ENCODE measurements at regions not wholly inside any gene's neighbourhood (a gene's known extent, or its start where the extent isn't known, plus 50 kb on each side); places are given as distances from the start of the nearest gene placed in this dataset.

DNA sequence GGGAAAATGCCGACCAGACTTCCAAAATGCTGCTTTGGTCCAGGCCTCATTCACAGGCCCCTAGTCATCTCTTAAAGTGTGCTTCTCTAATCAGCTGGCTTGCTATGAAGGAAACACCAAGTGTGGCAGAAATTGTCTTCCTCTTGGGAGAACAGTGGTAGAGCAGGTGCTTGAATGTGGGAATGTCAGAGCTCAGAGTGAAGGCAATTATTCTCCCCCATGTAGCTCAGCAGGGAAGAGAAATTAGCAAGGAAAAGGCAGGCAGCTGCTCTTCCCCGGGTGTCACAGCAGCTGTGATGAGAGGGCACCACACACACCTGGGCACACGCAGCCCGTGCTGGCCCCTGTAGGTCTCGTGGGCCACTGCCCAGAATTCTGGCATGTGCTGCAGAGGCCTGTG is 358.5 kb downstream of the WDR72 start:
- no peaks in the 10 kb centered on the region for H3K9me3 Mint-ChIP-seq (ENCODE audit: low read depth)
- no peak for DNase-seq (ENCODE audit: low spot score)
- TF ChIP-seq, protein P1, sequence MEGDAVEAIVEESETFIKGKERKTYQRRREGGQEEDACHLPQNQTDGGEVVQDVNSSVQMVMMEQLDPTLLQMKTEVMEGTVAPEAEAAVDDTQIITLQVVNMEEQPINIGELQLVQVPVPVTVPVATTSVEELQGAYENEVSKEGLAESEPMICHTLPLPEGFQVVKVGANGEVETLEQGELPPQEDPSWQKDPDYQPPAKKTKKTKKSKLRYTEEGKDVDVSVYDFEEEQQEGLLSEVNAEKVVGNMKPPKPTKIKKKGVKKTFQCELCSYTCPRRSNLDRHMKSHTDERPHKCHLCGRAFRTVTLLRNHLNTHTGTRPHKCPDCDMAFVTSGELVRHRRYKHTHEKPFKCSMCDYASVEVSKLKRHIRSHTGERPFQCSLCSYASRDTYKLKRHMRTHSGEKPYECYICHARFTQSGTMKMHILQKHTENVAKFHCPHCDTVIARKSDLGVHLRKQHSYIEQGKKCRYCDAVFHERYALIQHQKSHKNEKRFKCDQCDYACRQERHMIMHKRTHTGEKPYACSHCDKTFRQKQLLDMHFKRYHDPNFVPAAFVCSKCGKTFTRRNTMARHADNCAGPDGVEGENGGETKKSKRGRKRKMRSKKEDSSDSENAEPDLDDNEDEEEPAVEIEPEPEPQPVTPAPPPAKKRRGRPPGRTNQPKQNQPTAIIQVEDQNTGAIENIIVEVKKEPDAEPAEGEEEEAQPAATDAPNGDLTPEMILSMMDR (IDR thresholded peaks at IDR 0.05), result no peak
- no peaks in the 10 kb centered on the region for H3K4me1 Mint-ChIP-seq (ENCODE audit: low read depth)
- H3K4me3 Mint-ChIP-seq (ENCODE audit: unreplicated experiment), result no peak overlapping the region
- H3K36me3 Mint-ChIP-seq (ENCODE audit: low read depth), result no peaks in the 10 kb centered on the region
- peaks cover 11% of the 10 kb centered on the region for H3K27me3 Mint-ChIP-seq (ENCODE audit: low read depth)
- H3K27ac Mint-ChIP-seq (ENCODE audit: unreplicated experiment), result no peak overlapping the region

DNA sequence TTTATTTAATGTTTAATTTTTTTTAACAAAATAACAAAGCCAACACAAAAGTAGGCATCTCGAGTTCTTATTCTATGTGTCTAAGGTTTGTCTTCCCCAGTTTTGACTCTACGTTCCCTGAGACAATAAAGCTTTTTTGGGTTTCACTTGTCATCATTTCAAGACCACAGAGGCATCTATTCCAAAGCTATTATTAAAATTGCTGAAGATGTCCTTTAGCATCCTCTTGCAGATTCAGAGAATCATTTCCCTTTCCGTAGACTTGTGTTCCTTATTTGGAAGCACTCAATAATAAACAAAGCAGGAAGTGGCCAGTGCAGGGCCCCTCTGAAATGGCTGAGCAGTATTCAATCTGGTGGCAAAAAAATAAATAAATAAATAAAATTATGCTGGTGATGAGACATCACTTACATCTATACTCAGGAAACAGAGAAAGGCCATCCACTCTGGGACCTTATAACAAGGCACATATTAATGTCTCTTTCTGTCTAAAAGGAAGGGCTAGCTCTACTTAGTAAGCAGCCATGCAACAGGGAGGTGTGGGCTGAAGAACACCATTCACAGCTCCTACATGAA is 362.3 kb downstream of the WDR72 start:
- no peak overlapping the region for H3K4me3 Mint-ChIP-seq (ENCODE audit: unreplicated experiment)
- TF ChIP-seq, protein P1 (IDR thresholded peaks at IDR 0.05), result no peak
- H3K27me3 Mint-ChIP-seq (ENCODE audit: low read depth), result no peaks in the 10 kb centered on the region
- H3K36me3 Mint-ChIP-seq (ENCODE audit: low read depth), result no peaks in the 10 kb centered on the region
- DNase-seq (ENCODE audit: low spot score), result no peak
- H3K9me3 Mint-ChIP-seq (ENCODE audit: low read depth), result no peaks in the 10 kb centered on the region
- no peak overlapping the region for H3K27ac Mint-ChIP-seq (ENCODE audit: unreplicated experiment)
- no peaks in the 10 kb centered on the region for H3K4me1 Mint-ChIP-seq (ENCODE audit: low read depth)

DNA sequence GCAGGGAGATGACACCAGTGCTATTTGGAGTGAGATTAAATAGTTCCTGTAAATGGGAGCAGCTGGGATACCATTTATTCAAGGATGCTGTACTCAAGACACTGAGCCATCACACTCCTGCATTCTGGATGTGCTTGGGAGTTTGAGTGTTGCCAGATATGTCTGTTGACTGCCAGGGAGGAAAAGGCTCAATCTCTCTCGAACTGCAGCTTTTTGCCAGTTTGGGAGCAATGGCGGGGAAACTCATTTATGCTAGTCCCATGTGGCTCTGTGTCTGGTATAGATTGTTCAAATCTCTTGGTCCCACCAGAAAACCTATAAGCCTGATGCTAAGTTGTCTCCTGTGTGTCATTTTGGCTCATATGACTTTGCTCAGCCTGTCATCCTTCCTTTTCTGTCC is 363.6 kb downstream of the WDR72 start:
- Mint-ChIP-seq H3K4me1 (ENCODE audit: low read depth) (no peaks in the 10 kb centered on the region), H3K27ac (ENCODE audit: unreplicated experiment) (no peak overlapping the region), H3K36me3 (ENCODE audit: low read depth) (no peaks in the 10 kb centered on the region), H3K9me3 (ENCODE audit: low read depth) (no peaks in the 10 kb centered on the region), H3K4me3 (ENCODE audit: unreplicated experiment) (no peak overlapping the region), H3K27me3 (ENCODE audit: low read depth) (peaks cover 3% of the 10 kb centered on the region)
- DNase-seq (ENCODE audit: low spot score), result no peak
- TF ChIP-seq, protein P1 (IDR thresholded peaks at IDR 0.05), result no peak

DNA sequence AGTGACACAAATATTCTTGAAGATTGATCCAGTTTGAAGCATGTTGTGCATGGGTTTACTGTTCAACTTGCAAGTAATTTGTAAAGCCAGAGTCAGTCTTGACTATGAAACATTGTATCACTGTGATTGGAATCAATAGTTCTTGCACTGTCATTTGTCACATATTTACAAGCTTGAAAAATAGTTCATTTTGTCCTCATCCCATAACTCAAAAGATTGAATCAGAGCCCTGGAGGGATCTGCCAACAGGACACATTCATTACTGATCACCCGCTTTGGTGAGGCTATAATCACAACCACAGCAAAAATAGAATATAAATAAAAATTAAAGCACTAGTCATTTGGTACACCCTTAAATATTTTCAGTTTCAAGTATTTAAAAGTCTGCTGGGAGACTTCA is 368.9 kb downstream of the WDR72 start:
- H3K36me3 Mint-ChIP-seq (ENCODE audit: low read depth), result no peaks in the 10 kb centered on the region
- no peak overlapping the region for H3K27ac Mint-ChIP-seq (ENCODE audit: unreplicated experiment)
- no peaks in the 10 kb centered on the region for H3K4me1 Mint-ChIP-seq (ENCODE audit: low read depth)
- H3K27me3 Mint-ChIP-seq (ENCODE audit: low read depth), result peaks cover 3% of the 10 kb centered on the region
- H3K9me3 Mint-ChIP-seq (ENCODE audit: low read depth), result no peaks in the 10 kb centered on the region
- TF ChIP-seq, protein P1 (IDR thresholded peaks at IDR 0.05), result no peak
- no peak for DNase-seq (ENCODE audit: low spot score)
- no peak overlapping the region for H3K4me3 Mint-ChIP-seq (ENCODE audit: unreplicated experiment)

DNA sequence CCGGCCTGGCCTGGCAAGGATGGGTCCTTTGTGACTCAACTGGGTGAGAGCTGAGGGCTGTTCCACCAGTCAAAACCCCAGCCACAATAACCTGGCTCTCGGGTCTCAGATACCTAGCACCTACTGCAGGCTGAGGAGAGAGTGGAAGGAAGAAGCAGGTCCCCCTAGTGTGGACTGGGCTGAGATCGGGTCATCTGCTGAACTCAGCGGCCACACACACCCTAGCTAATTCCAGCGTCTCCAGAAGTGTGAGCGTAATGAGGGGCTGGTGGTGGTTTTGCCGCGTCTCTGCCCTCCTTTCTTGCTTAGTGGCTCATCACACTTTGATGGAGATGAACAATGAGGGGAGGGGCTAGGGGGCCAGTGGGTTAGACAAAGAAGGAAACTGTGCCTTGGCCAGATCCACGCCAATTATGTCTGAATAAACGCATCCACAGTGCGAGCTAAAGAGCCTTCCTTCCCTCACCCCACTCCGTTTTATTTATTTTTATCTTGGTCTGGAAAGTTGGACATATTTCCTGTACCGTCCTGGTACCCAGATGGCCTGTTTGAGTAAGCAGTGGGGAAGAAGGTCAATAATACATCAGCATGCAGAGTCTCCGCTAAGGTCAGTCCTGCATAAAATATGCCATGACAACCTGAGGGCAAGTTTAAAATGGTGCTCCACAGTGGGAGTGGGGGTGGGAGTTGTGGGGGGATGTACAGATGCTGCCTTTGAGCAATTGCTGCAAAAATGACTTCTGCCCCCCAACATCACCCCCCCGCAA is 370.0 kb downstream of the WDR72 start:
- no peak overlapping the region for H3K4me3 Mint-ChIP-seq (ENCODE audit: unreplicated experiment)
- H3K27ac Mint-ChIP-seq (ENCODE audit: unreplicated experiment), result no peak overlapping the region

More for the DNA sequence above, 370.0 kb downstream of the WDR72 start:
- Mint-ChIP-seq H3K4me1 (ENCODE audit: low read depth) (no peaks in the 10 kb centered on the region), H3K36me3 (ENCODE audit: low read depth) (no peaks in the 10 kb centered on the region), H3K27me3 (ENCODE audit: low read depth) (peaks cover 3% of the 10 kb centered on the region), H3K9me3 (ENCODE audit: low read depth) (no peaks in the 10 kb centered on the region)
- TF ChIP-seq, protein P1 (IDR thresholded peaks at IDR 0.05), result no peak
- no peak for DNase-seq (ENCODE audit: low spot score)
